ENCODE measurements at regions not wholly inside any gene's neighbourhood (a gene's known extent, or its start where the extent isn't known, plus 50 kb on each side); places are given as distances from the start of the nearest gene placed in this dataset.
A peak's percentile ranks its signal among the peaks of the same experiment; 100 is the strongest.
"Not testable (repeated sequence)": the region's sequence is repeated elsewhere in the genome, so short reads cannot be mapped to it uniquely, and the experiment has no call there.

DNA sequence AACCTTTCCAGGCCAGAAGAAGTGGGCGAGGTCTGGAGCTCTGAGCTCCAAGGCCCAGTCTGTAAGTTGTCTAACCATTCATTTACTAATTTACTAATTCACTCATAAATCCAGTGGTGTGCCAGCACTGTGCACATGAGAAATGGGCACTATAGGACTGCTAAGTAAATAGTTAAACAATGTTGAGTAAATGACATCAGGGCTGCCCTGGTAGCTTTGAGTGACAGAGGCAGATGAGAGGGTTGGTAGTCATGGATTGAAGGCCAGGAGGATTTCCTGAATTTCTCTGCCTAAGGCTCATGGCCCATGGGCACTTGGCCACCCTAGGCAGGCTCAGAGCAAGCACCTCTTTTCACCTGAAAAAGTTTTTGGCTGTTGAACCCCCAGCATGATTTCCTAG lies 216.9 kb upstream of the RXFP2 start:
- no peak for DNase-seq

DNA sequence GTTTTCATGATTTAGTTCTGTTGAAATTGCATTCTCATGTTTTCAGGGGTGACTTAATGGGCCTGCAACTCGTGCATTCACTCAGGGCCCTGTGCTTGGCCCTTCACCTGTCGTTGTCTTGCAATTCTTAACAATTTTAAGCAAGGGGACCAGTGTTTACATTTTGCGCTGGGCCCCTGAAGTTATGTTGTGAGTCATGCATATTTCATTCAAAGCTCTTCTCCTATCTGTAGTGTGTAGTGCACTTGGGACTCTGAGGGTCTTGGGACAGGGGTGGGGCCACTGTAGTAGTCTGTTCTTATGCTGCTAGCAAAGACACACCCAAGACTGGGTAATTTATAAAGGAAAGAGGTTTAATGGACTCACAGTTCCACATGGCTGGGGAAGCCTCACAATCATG lies 211.2 kb upstream of the RXFP2 start:
- DNase-seq: no peak

DNA sequence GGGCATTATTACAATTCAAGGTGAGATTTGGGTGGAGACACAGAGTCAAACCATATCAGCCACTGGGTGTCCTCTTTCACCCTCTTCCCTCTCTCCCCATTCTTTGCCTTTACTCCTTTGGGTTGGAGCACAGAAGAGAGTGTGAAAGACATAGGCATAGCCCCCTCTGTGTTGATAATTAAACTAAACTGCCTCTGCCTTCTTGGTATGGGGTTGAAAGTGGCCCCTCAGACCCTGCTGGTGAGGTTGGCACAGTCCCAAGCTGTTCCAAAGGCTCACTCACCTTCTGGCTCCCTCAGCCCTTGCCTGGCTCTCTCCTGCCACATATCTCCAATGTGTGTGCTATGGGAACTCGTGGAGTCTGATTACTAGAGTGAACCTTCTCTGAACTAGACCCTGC lies 210.6 kb upstream of the RXFP2 start:
- no peak for DNase-seq

DNA sequence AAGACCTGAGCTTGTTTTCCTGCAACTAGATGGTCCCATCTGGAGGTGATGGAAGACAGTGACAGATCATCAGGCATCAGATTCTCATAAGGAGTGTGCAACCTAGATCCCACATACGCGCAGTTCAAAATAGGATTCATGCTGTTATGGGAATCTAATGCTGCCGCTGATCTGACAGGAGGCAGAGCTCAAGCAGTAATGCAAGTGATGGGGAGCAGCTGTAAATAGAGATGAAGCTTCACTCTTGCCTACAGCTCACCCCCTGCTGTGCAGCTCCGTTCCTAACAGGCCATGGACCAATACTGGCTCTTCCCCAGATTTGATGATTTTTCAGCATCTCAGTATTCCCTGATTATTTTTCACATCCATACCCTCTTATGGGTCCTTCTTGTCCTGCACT lies 208.4 kb upstream of the RXFP2 start:
- no peak for DNase-seq

DNA sequence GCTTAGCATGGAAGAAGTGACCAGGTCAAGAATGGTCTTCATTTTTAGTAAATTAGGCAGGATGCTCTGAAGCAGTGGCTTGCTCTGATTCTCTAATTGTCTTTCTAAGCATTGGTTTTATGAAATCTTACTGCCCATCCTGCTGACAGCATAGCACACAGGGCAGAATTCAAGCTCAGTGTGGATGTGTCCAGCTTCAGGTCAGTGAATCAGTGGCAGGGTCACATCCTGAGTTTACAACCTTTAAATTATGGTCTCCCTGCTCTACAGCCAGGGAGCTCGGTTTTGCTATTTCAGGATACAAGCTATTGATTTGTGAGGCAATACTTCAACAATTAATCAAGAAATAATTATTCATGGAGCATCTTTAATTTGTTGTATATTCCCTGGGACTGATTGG lies 202.3 kb upstream of the RXFP2 start:
- no peak for DNase-seq

DNA sequence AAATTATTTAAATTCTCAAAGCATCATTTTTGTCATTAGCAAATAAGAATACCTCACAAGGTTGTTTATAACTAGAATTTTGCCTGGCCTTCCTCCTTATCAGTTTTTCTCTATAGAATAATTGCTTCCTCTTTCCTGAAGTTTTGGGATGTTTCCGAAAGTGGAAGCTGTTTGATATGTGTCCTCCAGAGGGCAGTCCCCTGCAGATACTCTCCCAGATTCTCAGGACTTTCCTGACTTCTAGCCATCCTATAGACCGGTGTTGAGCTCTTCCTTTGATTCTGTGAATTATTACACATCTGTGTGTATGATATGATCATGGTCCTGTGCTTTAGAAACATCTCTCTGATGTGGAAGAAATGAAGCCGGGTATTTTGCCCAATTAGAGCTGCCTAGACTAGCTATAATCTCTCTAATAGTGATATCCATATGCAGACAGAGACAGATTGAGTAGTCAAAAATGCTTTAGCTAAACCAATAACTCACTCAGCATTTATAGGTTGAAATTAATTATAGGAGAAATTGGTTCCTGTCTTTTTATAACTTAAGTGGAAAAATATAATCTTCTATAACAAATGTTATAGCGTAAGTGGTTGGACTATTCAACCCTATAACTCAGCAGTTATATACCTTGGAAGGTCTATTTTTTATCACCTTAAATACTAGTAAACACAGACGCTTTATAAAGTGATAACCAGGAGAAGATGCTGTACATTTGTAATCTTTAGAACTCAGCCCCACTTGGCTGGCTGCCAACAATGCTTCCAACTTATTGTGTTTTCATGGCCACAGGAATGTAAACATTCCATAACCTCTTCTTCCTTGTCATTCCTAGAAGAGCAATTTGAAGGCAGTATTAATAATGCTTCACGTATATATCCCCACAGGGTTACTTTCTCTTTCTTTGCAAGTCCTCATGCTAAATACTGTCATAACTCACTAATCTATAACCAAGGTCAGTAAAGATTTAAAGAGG lies 201.0 kb upstream of the RXFP2 start:
- DNase-seq: peak; percentile 64

DNA sequence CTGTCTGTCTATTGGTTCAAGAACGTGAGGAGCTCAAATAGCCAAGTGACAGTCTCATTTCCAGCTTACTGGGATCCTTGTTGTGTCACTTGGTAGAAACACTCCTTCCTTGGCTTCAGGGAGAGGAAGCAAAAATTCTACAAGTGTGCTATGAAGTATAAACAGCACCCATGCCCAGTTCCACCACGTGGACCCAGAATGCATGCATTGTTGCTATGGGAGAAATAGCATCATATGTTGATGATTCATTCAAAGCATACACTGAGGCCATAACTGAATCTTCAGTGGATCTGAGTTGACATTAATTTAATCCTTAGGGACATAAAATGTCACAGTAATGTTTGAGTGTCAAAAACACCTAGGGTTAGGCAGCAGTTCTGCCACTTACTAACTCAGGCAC lies 199.0 kb upstream of the RXFP2 start:
- DNase-seq: no peak

DNA sequence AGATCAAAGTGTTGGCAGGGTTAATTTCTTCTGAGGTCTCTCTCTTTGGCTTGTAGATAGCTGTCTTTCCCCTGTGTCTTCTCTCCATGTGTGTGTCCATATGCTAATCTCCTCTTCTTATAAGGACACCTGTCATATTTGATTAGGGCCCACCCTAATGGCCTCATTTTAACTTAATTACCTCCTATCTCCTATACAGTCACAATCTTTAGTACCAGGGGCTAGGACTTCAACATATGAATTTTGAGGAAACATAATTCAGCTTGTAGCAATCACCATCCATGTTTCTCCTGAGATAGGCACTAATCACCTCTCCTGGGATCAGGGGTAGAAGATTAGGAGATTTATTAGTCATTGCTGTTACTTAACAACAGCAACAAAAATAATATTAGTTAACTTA lies 196.1 kb upstream of the RXFP2 start:
- no peak for DNase-seq

DNA sequence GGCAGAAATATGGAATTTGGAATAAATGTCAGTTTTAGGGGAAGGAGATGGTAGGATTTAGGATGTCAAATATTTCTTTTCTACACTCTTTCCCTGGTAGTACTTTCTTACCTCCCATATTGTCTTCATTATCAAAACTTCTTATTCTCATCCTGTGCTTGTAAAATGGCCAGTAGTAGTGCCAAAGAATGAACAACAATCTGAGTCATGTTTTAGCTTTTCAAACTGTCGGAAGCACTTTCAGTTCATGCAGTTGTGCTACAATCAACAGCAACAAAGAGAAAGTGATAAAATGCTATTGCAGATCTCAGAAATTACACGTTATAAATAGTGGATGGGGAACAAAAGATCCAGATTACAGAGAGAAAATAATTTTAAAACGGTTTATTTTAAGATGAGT lies 193.7 kb upstream of the RXFP2 start:
- DNase-seq: no peak

DNA sequence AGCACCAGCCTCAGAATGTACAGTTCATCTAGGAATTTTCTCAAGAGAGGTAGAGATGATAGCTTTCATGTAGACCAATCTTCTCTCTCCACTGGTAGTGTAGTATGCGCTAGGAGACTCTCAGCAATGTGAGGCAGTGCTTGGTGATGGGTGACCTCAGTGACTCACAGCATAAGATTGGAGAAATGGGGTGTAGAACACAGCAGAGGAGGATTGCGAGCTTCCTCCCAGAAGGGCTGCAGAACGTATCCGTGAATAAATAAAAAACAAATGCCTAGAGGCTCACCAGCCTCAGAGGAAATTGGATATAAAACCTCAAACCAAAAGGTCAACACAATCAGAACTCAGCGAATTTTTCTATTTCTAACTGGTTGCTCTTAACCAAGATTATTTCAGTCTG lies 182.9 kb upstream of the RXFP2 start:
- no peak for DNase-seq

DNA sequence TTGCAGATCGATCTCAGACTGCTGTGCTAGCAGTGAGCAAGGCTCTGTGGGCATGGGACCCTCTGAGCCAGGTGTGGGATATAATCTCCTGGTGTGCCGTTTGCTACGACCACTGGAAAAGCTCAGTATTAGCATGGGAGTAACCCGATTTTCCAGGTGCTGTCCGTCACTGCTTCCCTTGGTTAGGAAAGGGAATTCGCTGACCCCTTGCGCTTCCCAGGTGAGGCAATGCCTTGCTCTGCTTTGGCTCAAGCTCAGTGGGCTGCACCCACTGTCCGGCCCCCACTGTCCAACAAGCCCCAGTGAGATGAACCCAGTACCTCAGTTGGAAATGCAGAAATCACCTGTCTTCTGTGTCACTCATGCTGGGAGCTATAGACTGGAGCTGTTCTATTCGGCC lies 155.1 kb upstream of the RXFP2 start:
- not testable (repeated sequence) for DNase-seq

DNA sequence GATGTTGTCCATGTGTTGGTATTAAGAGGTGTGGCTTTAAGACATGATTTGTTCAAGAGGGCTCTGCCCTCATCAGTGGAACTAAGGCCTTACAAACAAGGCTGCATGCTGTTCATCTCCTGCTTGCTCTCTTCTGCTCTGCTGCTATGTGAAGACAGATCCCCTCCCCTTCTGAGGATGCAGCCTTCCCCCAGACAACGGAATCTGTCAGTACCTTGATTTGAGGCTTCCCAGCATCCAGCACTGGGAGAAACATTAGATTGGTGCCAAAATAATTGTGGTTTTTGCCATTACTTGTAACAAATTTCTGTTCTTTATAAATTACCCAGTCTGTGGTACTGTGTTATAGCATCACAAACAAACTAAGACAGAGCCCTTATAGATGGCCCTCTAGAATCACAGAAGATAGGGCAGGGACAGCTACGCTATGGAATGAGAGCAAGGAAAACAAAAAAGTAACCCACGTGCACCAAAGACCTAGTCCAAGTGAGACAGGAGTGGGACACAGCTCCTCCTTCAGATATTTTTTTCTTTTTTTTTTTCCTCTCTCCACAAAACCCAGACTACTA lies 151.5 kb upstream of the RXFP2 start:
- no peak for DNase-seq

DNA sequence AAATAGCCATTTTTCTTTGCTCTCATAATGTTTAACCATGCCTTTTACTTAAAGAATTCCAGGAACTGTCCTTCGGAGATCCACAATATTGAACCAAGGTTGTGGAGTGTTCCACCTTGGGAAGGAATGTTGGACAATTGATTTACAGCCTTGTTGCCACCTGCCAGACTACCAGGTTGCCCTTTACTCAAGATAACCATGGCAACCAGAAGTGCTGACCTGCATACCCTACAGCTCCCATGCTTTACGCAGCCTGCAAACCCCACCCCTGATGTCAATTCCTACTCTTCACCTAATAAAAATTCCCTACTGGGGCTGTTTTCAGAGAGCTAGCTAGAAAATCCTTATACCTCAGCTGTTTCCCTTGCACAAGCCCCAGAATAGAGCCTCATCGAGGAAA lies 151.0 kb upstream of the RXFP2 start:
- no peak for DNase-seq

DNA sequence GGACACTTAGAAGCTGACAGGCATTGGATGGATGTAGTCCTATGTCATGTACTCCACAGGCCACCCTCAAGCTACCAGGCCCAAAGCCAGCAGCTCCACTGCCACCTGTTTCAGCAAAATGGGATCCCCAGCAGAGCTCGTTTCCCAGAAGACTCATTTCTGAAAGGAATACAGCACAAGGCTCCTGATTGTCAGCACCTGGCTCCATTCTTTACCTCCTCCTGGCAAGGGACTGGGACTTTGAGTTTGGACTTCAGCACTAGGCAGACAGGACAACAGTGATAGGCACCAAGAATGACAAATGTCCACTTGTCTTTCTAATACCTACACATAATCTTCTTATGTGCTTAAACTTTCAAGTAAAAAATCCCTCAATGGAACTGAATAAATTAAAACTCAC lies 150.4 kb upstream of the RXFP2 start:
- DNase-seq: no peak

DNA sequence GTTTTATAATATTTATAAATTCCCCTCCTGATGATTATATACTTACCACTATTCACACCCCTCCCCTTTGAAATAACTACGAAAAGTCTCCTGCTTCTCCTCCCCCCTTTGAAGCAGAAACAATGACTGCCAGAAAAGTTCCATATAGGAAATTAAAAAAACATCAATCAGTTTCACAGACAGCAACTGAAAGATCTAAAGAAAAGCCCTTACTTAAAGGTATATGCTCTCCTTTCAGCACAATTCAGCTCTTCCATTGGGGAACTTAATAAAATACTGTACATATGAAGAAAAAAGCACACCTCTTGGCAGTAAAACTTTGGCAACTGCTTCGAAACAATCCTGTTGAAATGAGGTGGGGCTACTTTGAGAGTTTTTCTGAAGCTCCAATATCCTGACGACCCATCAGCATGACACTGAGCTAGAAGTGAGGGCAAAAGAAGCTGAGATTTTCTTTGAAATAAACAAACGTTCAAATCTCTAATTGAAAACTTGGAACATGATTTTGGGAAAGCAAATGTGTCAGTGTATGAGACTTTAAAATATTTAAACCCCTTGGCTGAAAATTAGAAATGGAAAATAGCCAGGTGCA lies 147.6 kb upstream of the RXFP2 start:
- no peak for DNase-seq

DNA sequence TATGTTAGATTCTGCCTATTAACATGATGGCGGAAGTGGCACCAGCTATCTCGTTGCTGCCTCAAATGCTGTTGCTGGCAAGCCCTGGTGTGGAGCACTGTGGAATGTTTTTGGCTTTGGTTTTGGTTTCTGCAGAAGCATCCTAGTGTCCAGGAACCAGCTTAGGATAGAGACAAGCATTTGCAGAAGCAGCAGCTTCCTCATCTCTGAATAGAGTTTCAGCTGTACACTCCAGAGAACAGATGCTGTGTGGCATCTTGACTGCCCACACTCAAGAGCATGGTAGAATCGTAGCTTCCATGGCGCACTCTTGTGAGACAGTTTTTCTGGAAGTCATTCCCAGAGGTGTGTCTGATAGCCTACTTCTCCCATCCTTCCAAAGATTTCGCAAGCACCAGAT lies 145.3 kb upstream of the RXFP2 start:
- DNase-seq: no peak

DNA sequence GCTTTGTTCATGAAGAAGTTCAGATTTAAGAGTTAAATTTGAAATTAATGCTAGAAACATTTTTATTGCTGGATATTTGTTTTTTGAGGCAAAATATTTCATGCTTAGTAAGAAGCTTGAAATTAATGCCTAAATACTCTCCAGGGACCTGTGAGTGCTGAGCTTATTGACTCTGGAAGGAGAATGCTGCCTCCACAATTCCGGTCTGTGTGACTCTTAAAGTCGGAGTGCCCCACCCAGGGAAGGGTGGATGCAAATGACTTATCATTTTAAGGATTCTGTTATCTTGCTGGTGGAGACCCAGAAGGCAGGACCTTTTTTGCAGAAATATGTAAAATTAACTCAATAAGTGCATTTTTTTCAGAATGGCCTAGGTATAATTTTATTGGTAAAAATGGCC lies 143.8 kb upstream of the RXFP2 start:
- DNase-seq: no peak

DNA sequence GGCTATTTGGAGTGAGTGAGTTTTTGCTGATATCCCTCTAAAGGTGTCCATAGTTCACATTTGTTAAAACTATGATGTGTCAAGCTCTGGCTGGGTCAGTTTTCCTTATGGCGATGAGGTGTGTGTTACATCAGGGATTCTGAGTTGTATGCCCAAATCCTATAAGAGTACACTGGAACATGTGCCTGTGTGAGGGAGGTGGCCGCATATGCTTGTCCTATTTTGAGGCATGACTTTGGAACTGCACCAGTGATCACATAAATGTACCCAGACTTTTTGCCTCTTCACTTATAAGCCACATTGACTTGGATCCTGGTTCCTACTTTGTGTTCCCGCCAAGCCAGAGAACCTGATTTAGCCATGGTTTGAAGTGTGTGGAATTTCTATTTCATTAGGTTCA lies 140.3 kb upstream of the RXFP2 start:
- DNase-seq: no peak

DNA sequence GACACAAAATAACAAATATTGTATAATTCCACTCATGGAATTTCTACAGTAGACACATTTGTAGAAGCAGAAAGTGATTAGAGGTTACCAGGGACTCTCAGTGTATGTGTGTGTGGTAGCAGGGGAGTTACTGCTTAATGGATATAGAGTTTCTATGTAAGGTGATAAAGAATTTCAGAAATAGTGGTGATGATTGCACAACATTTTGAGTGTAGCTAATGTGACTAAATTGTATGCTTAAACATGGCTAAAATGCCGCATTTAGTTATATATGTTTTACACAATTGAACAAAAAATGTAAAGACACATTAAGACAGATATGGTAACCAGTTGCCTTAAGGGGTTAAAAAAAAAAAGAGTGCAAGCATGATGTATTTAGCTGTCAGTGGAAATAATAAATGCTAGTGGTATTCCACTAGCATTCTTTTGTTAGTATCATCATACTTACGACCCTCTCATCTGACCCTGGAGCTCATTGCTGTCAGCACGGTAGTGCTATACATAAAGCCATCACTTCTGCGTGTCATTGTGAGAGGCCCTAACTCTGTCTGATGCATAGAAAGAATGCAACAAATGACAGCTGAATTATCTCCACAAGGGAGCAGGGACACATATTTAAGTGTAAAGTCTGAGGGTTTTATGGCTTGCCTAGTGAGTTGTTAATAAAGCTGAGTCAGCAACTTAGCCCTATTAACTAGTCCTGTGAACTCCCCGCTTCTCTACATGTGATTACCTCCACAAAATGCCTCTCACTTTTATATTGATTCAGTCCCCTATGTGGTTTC lies 134.1 kb upstream of the RXFP2 start:
- DNase-seq: no peak

DNA sequence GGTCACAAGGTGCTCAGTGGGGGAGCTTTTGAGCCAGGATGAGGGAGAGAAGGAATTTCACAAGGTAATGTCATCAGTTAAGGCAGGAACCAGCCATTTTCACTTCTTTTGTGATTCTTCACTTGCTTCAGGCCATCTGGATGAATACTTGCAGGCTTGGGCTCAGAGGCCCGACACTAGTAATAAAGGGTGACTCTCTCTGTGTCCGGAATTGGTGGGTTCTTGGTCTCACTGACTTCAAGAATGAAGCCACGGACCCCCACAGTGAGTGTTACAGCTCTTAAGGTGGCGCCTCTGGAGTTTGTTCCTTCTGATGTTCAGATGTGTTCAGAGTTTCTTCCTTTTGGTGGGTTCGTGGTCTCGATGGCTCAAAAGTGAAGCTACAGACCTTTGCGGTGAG lies 131.8 kb upstream of the RXFP2 start:
- not testable (repeated sequence) for DNase-seq

DNA sequence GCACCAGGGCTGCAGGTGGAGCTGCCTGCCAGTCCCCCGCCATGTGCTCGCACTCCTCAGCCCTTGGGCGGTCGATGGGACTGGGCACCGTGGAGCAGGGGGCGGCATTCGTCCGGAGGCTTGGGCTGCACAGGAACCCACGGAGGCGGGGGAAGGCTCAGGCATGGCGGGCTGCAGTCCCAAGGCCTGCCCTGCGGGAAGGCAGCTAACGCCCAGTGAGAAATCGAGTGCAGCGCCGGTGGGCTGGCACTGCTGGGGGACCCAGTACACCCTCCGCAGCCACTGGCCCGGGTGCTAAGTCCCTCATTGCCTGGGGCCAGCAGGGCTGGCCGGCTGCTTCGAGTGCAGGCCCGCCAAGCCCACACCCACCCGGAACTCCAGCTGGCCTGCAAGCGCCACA lies 130.5 kb upstream of the RXFP2 start:
- not testable (repeated sequence) for DNase-seq

DNA sequence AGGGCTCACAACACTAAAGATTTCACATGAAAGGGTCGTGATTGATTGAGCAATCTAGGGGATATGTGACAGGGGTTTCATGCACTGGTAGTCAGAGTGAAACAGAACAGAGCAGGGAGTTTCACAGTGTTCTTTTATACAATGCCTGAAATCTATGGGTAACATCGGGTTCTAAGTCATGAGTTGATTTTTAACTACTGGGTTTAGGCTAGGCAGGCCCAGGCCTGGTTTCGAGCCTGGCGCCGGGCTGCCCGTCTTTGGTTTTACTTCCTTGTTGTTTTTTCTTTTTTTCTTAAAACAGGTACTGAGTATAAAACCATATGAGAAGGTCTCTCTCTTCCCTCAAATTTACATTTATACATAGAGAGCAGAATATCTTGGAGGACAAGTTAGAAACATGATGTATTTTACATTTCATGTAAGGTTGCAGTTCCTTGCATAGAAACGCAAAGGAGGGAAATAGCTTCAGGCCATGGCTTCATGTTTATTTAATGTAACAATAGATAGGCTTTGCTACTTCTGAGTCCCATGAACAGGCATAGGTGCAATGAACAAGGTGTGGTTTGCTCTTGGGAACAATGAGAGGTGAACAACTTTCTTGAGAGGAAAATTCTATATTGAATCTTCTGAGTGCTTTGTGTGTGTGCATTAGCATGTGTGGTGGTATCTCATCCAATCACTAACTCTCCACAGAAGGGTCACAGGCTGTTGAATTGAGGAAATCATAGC lies 128.9 kb upstream of the RXFP2 start:
- no peak for DNase-seq

DNA sequence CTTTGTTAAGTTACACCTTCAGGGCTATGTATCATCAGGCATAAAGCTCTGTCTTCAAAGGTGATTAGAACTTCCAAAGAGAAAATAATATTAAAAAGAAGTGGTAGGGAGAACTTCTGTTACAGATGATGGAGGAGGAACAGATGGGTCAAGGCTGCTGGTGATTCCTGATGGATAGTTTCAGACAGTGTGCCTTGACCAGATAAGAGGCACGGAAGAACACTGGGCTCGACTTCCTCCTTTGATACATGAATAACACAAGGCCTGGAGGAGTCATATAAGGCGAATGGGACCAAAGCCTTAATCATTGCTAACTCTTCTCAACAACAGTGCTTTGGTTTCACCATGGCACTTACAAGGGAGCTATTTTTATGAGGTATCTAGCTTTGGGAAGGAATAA lies 128.1 kb upstream of the RXFP2 start:
- peak; percentile 74 for DNase-seq
